ENCODE measurements at regions not wholly inside any gene's neighbourhood (a gene's known extent, or its start where the extent isn't known, plus 50 kb on each side); places are given as distances from the start of the nearest gene placed in this dataset.

GRCh38 chr6:113802779-113803178 lies 54.4 kb upstream of the MARCKS start:
- no peak for DNase-seq

GRCh38 chr6:113805173-113805790 lies 51.9 kb upstream of the MARCKS start:
- no peak for DNase-seq

- DNase-seq = no peak
Observed at GRCh38 chr6:113805811-113806495, 51.2 kb upstream of the MARCKS start.
